NCI-H526 treated with DMSO at 0.1 percent for 48 hours (cell line): ENCODE measurements at regions not wholly inside any gene's neighbourhood (a gene's known extent, or its start where the extent isn't known, plus 50 kb on each side); places are given as distances from the start of the nearest gene placed in this dataset.

Experiments
- DNase-seq: peaks from one replicate; lab custom pipeline; 2025; lab: John Stamatoyannopoulos, UW

GRCh38 chr4:23401572-23401971, 488.3 kb downstream of the PPARGC1A start:
- DNase-seq: no peak

DNA sequence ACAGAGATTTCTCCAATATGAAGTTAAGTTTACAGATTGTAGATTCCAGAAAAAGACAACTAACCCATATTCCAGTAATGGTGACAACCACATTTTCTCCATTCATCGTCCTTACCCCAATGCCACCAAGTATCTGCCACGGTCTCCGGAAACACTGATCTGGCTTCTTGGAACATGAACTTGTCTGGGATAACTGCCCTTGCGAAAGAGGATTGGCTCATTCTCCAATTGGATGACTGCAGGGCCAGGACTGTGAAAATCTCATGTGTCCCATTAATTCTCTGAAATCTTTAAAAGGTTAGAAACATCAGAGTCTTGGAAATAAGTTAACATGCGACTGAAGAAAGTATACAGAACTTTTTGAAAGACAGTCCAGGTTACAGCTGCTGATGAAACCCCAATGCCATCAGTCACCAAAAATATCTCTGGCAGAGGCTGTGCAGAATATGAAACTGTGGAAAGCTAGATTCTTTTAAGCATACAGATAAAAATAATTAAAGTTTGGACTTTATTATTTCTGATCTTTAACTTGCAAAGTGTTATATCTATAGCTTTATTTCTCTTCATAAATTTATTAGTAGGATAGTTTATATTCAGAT, 496.9 kb downstream of the PPARGC1A start:
- DNase-seq: no peak

DNA sequence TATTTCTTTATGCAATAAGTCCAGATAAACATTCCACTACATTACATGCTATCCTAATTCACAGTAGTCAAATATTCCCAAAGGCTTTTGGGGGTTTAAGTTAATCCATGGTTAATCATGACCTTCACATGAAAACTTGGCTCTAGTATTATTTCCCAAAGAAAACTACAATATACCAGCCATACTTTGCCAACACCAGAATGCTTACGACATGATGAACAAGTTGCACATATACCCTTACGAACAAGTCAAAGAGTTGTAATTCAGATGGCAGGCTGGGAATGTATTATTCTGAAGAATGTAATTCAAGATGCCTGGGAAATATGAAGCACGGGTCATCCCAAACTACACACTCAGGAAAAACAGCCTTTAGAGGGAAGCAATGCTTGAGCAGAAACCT, 499.6 kb downstream of the PPARGC1A start:
- no peak for DNase-seq

DNA sequence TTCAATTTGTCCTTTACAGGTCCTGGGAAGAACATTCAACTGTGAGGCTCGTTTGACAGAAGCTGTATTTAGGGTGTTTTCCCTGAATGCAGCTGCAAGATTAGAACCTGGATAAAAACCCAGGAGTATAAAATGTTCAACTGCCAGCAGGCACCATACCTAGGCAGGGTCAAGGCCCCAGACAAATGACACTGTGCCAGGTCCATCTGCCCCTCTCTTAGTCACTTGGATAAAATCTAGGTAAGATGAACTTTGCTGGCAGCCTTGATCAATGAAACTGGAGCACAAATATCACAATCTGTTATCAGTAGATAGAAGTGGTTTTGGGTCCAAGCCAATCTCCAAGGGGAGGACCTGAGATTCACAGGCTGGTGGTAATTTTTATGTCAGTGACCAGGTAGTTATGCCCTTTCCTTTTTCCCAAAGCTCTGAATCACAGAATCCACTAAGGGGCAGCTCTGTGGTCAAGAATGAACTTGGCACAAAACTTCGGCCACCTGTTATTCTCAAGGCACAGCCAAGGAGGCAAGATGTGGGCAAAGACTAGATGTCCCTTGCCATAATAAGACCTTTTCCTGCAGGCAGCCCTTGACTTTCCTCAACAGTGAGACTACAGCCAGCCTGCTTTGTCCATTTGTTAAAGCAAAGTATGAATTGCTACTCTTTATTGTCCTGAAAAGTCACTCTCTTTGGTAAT, 501.0 kb downstream of the PPARGC1A start:
- DNase-seq: no peak

- DNase-seq: no peak
Measured at GRCh38 chr4:23388255-23388654, 501.6 kb downstream of the PPARGC1A start.

DNA sequence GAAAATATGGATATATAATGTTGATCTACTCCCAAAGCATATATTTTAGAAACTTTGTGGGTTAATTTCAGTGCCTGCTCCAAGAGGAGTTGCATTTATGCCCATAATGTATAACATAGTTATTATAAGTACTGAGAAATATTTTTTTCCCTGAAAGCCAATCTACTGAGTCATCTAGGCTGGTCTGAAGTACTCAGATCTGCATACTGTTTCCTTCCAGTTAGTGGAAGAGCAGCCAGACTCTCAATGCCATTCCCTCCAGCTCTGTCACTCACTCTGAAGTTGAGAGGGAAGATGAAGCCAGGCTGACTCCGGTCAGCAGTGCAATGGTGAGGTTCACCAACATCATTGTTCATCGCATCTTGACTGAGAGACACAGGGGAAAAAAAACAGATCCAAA, 505.1 kb downstream of the PPARGC1A start:
- DNase-seq: no peak

DNA sequence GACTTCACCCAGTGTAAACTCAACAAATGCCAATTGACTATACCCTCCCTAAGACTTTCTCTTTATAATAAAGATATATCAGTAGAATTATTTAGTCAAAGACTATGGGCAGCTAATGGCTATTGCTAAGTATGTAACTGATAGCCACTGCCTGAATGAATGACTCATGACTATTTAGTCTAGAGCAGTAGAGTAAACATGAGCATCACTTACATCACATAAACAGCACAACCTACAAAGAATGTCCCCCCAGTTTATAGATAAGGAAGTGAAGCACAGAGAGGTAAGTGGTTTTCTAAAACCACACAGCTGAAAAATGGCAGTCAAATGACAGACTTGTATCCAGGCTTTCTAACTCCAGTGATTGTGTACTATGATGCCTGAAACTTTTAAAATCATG, 507.0 kb downstream of the PPARGC1A start:
- DNase-seq: no peak

- DNase-seq: no peak
Measured at GRCh38 chr4:23374259-23374658, 515.6 kb downstream of the PPARGC1A start.

DNA sequence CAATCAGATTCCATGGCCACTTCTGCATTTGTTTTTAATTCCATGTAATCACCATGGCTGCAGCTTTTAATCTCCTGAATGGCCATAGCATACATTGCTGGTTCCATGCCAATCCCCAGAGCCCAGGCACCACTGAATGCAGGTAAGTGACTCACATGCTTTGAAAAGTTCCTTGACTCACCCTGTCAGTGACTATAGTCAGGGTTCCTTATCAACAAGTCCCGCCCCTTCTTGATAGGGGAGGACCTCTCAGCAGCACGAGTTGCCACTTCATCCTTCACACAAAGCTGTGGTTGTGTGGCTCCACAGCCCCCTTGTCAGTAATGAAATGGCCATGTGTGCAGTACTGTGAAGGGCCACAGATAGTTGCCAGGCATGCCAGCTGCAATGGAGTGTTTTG, 516.6 kb downstream of the PPARGC1A start:
- no peak for DNase-seq

GRCh38 chr4:23371533-23371932, 518.3 kb downstream of the PPARGC1A start:
- no peak for DNase-seq

DNA sequence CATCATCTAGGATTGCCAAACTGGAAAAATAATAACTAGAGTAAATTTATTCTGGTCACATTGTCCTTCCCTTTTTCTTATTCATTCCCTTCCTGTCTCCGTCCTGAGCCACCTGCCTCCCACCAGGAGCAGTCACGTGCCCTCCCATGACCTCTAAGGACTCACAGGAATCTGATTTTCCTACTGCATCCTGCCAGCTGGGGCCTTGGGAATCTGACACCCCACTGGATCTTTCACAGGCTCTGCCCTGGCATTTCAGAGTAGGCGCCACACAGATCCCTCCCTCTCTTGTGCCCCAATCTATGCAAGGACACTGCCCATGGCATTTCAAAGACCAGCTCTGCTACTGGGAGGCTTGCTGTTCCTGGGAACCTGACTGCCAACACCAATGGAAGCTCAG, 520.5 kb downstream of the PPARGC1A start:
- DNase-seq: no peak

GRCh38 chr4:23368081-23368697, 521.7 kb downstream of the PPARGC1A start:
- DNase-seq: no peak

- DNase-seq: no peak
Measured at GRCh38 chr4:23366557-23366906, 523.3 kb downstream of the PPARGC1A start.

DNA sequence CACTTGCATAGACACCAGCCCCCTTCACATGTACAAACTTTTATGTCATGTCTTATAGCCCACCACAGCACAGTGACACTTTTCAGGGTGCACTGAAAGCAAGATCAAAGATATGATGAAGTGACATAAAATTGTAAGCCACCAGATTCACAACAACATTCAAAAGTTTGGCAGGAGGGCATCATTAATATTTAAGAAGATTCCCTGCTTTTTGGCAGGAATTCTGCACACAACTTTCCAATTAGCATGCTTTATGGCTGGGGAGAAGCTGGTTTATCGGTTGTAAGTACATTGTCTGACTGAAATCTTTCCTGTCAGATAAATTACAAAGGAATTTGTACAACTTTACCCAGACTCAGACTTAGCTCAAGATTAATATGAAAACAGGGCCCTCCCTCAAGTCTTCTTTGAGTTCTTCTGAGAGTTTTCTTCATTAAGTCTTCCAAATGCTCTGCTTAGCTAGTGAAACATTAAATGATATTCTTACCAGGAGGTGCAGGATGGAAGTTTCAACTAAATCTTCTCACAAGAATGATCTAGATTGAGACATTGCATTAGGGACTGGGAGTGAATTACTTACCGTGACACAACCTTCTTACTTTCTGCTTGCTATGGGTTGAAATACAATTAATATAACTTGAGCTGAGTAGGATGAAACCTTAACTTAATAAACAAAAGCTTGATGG, 523.8 kb downstream of the PPARGC1A start:
- no peak for DNase-seq

- no peak for DNase-seq
Measured at GRCh38 chr4:23365086-23365485, 524.8 kb downstream of the PPARGC1A start.

DNA sequence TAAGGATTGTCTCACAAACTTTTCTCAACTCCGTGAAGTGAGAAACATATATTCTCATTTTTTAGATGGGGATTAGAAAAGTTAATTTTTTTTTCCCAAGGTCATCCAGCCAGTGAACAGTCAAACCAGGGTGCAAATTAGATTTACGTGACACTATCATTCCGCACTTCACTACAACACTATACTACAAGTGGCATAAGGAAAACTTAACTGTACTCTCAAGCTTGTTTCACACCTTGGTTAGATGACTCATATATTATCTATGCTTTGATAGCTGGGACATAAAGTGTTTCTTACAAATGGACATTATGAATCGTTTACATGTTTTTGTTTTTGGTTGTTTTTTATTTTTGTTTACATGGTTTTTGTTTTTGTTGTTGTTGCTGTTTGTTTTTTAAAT, 525.7 kb downstream of the PPARGC1A start:
- no peak for DNase-seq

- no peak for DNase-seq
Measured at GRCh38 chr4:23361453-23361852, 528.4 kb downstream of the PPARGC1A start.

DNA sequence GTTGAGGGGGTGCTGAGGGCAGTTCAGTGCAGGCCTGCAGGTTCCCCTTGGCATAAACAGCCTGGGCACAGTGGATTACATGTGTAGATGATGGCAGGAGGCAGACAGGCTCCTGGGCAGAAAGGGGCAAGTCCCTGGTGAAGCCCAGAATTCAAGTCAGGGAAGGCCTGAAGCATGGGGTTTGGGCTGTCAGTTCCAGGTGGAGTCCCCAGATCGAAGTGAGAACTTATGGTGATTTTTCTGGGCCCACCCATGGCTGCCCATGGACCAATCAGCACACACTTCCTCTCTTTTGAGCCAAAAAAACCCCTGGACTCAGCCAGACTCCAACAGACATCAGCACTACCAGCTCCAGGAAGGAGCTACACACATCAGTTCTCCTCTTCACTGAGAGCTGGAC, 529.1 kb downstream of the PPARGC1A start:
- no peak for DNase-seq

DNA sequence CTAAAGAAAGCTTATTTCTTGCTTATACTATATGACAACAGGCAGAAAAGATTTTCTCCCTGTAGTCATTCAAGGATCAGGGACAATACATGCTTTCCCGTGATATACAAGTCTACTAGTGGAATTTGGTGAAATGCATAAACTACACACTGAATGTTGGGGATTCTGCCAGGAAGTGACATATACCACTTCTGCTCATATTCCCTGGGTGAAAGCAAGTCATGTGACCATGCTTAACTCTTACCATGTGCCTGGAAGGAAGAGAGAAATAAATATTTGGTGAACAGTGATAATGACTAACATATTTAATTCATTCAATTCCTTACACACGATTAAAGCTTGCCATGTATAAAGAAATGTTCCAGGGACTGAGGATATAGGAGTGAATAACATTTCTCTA, 534.6 kb downstream of the PPARGC1A start:
- DNase-seq: no peak

GRCh38 chr4:23353200-23353599, 536.6 kb downstream of the PPARGC1A start:
- DNase-seq: no peak

DNA sequence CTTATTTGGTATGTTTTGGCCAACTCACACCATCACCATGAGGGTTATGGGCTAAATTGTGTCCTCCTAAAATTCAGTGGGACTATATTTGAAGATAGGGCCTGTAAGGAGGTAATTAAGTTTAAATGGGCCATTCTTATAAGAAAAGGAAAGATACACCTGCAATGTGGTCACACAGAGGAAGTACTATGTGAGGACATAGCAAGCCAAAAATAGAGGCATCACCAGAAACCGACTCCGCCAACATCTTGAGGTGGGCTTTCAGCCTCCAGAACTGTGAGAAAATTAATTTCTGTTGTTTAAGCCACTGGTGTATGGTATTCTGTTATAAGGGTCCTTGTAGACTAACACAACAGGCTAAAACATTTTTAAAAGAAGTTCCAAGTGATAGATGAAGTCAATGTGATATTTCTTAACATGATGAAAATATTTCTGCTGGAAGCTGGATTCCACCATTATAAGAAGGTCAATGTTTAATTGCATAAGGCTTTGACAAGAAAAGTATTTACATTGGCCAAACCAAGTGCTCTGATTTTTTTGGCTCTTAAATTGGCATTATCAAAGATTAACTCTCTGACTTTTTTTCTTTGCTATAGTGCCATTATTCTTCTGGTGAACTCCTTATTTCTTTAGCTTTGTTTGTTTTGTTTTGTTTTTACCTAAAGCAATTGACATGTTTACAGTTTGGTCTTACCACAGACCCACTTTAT, 540.9 kb downstream of the PPARGC1A start:
- DNase-seq: no peak

DNA sequence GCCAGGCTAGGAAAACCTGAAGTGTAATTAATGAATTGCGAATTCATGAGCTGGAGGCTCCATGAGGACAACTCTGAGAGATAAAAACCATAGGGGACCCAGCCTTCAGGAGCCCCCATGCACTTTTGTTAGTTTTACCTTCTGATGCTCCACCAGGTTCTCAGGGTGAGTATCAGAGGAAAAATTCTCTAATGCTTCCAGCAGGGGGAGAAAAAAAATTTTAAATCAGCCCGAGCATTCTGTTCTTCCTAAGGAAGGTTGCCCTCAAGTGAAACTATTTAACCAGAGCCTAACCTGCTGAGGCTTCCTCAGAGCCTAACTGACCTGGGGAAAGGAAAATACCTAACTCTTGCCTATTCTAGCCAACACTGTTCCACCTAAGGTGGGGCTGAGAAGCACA, 552.6 kb downstream of the PPARGC1A start:
- DNase-seq: no peak
